Skeletal muscle tissue (tissue), 3 donors: ENCODE measurements at regions not wholly inside any gene's neighbourhood (a gene's known extent, or its start where the extent isn't known, plus 50 kb on each side); places are given as distances from the start of the nearest gene placed in this dataset.

ENCODE experiments used
- H3K27ac ChIP-seq: one replicate; pipeline ENCODE4 v1.7.0; 2013; ENCODE audit warnings: mild to moderate bottlenecking, low read depth, low read length, inconsistent platforms
- H3K27me3 ChIP-seq, 3 donors: one replicate each; pipeline ENCODE4 v1.7.0; 2013; ENCODE audit warnings: low read length in 3 of 3; ENCODE audit not compliant: control insufficient read depth in 3 of 3, insufficient read depth in 3 of 3
- H3K36me3 ChIP-seq, 3 donors: one replicate each; pipeline ENCODE4 v1.7.0; 2013; ENCODE audit warnings: low read length in 3 of 3; ENCODE audit not compliant: control insufficient read depth in 3 of 3, insufficient read depth in 3 of 3
- H3K4me1 ChIP-seq, 3 donors: one replicate each; pipeline ENCODE4 v1.7.0; 2013; ENCODE audit warnings: low read length in 3 of 3, mild to moderate bottlenecking in 3 of 3; ENCODE audit not compliant: control insufficient read depth in 3 of 3, insufficient read depth in 3 of 3
- H3K4me3 ChIP-seq, 3 donors: one replicate each; pipeline ENCODE4 v1.7.0; 2013; ENCODE audit warnings: low read length in 3 of 3
- H3K9ac ChIP-seq, 3 donors: one replicate each; pipeline ENCODE4 v1.7.0; 2013; ENCODE audit warnings: low read length in 3 of 3, mild to moderate bottlenecking in 3 of 3, moderate library complexity in 2 of 3, low read depth in 1 of 3
- H3K9me3 ChIP-seq, 3 donors: one replicate each; pipeline ENCODE4 v1.7.0; 2013; ENCODE audit warnings: low read length in 3 of 3; ENCODE audit not compliant: control insufficient read depth in 3 of 3
- donor health status: Osteomylitis.

DNA sequence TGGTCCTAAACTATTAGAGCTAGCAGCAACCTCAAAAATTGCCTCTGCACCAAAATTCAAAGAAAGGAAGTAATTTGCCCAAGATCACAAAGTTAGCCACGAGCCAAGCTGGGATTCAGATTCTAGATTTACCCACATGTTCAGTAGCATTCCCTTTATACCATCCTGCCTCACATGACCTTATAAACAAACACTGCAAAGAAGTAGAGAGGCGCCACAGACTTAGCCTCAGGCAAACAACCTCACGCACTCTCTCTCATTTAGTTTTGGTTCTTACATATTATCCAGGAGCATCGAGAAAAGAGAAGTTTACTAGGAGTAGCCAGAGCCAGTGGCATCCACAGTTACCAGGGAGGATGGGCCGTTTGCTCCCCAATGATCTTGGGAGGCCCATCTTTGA is 226.6 kb downstream of the OSR1 start:
- no peak overlapping the region for H3K9ac ChIP-seq
- H3K27ac ChIP-seq, result no peak overlapping the region
- no peaks in the 10 kb centered on the region for H3K9me3 ChIP-seq
- no peaks in the 10 kb centered on the region for H3K36me3 ChIP-seq
- no peaks in the 10 kb centered on the region for H3K27me3 ChIP-seq
- H3K4me1 ChIP-seq, result no peaks in the 10 kb centered on the region
- no peak overlapping the region for H3K4me3 ChIP-seq

DNA sequence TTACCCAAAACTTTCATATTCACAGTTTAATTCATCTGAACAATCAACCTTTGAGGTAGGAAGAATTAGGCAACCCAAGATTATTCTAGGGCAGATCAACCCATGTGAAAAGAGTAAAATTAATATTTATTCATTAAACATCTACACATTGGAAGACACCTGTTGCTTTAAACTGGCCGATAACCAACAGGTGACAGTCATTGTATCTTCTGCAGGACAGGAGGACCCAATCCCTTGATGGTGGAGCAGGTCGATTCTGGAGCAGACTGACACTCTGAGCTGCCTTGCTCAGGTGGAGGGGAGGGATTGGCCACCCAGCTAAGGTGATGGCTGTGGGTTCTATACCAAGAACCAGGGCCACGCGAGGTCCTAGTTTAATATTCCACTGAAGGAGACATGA is 230.3 kb downstream of the OSR1 start:
- Histone ChIP-seq H3K27me3 (no peaks in the 10 kb centered on the region), H3K9ac (no peak overlapping the region), H3K4me1 (no peaks in the 10 kb centered on the region), H3K36me3 (no peaks in the 10 kb centered on the region), H3K4me3 (no peak overlapping the region), H3K9me3 (no peaks in the 10 kb centered on the region), H3K27ac (no peak overlapping the region)

DNA sequence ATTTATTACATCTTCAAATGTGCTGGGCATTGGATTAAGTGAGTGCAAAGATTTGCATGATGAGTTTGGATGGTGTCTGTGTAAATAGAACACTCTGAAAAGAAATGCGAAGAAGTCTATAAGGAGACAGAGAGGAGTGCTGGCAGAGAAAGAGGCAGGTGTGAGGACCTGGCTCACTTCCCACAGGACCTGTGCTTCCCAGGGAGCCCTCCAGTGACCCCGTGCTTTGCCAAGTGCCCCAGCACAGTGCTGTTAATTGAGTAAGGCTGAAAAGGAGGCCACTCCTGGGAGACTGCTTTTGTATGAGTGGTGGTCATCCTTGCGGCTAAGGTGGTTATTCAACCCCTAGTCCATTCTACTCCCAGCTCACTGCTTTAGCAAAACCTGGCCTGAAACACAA is 230.8 kb downstream of the OSR1 start:
- no peaks in the 10 kb centered on the region for H3K27me3 ChIP-seq
- no peak overlapping the region for H3K4me3 ChIP-seq
- no peaks in the 10 kb centered on the region for H3K36me3 ChIP-seq
- no peaks in the 10 kb centered on the region for H3K9me3 ChIP-seq
- no peak overlapping the region for H3K9ac ChIP-seq
- H3K27ac ChIP-seq, result no peak overlapping the region
- no peaks in the 10 kb centered on the region for H3K4me1 ChIP-seq

DNA sequence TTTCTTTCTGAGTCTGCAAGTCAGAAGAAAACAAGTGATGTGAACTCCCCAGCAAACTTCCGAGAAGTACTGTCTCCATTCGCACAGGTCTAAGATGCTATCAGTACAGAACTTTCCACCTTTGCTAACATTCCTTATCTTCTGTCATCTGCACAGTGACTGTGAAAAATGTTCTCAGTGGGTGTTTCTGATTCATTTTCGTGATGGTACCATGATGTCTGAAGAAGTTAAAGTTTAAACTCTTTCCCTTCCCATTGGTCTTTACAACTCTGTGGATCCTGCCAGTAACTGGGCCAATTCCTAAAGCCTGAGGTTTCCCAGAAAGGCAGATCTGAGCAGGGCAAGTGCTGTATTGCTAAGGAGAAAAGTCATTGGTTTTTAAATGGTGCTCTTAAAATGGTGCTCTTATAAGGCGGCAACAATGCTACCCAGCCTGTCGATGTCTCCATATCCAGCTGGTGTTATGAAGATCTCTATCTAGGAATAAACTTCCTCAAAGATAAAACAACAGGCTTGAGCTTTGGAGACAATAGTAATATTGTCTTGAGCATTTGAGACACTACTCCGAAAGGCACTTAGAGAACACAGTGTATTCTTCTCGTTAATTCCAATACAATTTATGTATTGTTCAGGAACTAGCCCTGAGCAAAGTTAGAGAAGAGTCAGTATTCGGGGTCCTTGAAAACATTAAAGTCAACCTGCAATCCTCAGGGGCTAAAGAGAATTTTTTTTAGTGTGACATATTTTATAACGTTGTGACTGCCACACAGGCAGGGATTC is 232.3 kb downstream of the OSR1 start:
- Histone ChIP-seq H3K4me1 (no peaks in the 10 kb centered on the region), H3K27me3 (no peaks in the 10 kb centered on the region), H3K36me3 (no peaks in the 10 kb centered on the region), H3K9me3 (no peaks in the 10 kb centered on the region), H3K4me3 (no peak overlapping the region), H3K27ac (no peak overlapping the region), H3K9ac (no peak overlapping the region)

DNA sequence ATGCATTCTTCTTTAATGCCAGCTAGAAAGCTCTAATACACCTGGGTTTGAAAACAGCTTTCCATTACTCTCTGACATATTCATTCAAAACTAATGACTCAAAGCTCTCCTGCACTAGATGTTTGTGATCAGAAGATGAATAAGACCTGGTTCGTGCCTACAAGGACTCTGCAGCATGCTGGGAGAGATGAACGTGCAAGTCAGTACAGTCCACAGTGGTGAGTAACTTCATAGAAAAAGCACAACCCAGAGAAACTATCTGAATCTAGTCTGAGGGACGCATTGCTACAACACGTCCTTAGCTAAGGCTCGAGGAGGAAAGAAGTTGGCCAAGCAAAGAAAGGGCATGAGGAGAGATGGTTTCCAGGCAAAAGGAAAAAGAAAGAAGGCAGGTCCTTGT is 234.3 kb downstream of the OSR1 start:
- Histone ChIP-seq H3K4me3 (no peak overlapping the region), H3K27me3 (no peaks in the 10 kb centered on the region), H3K27ac (no peak overlapping the region), H3K9me3 (no peaks in the 10 kb centered on the region), H3K36me3 (no peaks in the 10 kb centered on the region), H3K9ac (no peak overlapping the region), H3K4me1 (no peaks in the 10 kb centered on the region)

DNA sequence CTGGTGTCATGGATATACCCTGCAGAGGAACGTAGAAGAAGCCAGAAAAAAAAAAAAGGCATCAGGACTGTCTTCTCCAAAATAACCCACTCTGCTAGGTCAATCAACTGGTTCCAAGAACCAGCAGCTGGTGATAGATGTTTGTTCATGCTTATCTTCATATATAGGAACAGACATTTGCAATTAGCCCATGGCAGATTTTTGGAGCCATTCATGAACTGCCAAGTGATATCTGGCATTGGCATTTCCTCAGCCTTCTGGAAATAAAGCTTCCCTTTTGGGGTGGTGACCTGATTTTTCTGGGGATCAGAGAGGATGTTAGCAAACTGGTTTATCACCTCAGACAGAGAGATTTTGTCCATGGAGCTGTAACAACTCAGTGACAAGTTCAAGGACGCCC is 234.9 kb downstream of the OSR1 start:
- Histone ChIP-seq H3K27ac (no peak overlapping the region), H3K36me3 (no peaks in the 10 kb centered on the region), H3K27me3 (no peaks in the 10 kb centered on the region), H3K4me3 (no peak overlapping the region), H3K9me3 (no peaks in the 10 kb centered on the region), H3K4me1 (no peaks in the 10 kb centered on the region), H3K9ac (no peak overlapping the region)

DNA sequence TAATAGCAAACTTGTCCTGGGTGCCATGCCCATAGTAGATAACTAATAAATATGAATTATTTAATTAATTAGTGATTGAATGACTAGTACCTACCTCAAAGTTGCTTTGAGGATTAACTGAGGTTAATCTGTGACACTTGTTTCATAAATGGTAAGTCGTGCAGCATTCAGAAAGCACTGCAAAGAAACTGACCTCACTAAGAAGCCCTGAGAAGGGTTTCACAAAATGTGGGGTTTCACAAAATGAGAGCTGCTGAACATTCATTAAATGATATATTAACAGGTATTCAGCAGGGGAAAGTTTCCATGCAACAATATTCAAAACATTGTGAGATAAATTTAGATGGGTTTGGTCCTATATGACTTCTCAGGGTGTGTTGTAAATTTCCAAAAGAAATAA is 236.2 kb downstream of the OSR1 start:
- Histone ChIP-seq H3K9ac (no peak overlapping the region), H3K36me3 (no peaks in the 10 kb centered on the region), H3K4me1 (no peaks in the 10 kb centered on the region), H3K9me3 (no peaks in the 10 kb centered on the region), H3K4me3 (no peak overlapping the region), H3K27me3 (no peaks in the 10 kb centered on the region), H3K27ac (no peak overlapping the region)

DNA sequence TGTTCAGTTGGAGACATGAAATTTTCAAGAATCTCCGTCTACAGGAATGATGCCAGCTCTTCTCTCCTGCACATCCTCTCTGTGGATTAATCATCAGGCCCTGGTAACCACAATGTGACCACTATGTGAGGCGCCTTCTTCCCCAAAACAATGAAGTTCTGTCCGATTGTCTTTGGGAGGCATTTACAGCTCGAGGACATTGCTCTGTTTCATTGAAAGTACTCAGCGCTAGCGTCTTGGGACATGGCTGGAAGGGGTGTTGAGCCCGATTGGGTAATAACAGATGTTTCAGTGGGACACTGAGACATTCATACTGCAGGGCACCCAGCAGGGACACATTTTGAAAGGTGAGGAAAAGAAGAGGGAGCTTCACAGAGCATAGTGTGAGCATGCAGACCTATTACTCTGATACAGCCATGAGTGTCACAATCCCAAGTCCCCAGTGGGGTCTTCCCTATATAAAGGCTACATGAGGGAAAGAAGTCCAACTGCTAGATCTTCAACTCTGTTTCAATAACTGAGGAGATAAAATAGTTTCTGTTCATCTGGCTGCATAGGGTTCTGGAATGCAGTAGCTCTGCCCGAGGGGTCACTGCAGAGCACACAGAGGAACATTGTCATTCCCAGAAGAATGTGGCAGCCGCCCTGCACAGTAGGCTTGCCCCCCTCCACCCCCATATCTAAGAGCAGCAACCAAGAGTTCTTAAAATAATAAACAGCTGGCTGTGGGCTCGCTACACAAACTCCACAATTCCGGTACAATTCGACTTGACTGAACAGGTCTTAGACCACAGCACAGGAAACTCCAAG is 237.3 kb downstream of the OSR1 start:
- Histone ChIP-seq H3K36me3 (no peaks in the 10 kb centered on the region), H3K27me3 (no peaks in the 10 kb centered on the region), H3K4me3 (no peak overlapping the region), H3K4me1 (no peaks in the 10 kb centered on the region), H3K27ac (no peak overlapping the region), H3K9ac (no peak overlapping the region), H3K9me3 (no peaks in the 10 kb centered on the region)

DNA sequence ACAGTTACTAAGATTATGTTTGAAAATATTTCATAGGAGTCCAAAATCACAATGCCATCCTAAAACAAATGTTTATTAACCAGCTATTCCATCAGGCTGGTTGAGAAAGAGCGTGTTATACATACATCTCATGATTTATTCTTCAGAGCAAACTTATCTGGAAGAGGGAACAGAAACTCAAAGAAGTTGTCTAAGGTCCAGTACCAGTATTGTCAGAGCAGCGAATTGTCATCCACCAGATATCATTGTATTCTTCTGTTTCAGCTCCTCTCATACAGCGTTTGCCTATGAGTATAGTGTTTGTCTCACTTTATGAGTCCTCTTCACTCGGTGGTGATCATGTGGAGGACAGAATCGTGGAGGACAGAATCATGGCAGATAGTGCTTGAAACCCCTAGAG is 238.2 kb downstream of the OSR1 start:
- Histone ChIP-seq H3K9me3 (no peaks in the 10 kb centered on the region), H3K4me3 (no peak overlapping the region), H3K27me3 (no peaks in the 10 kb centered on the region), H3K27ac (no peak overlapping the region), H3K36me3 (no peaks in the 10 kb centered on the region), H3K9ac (no peak overlapping the region), H3K4me1 (no peaks in the 10 kb centered on the region)

DNA sequence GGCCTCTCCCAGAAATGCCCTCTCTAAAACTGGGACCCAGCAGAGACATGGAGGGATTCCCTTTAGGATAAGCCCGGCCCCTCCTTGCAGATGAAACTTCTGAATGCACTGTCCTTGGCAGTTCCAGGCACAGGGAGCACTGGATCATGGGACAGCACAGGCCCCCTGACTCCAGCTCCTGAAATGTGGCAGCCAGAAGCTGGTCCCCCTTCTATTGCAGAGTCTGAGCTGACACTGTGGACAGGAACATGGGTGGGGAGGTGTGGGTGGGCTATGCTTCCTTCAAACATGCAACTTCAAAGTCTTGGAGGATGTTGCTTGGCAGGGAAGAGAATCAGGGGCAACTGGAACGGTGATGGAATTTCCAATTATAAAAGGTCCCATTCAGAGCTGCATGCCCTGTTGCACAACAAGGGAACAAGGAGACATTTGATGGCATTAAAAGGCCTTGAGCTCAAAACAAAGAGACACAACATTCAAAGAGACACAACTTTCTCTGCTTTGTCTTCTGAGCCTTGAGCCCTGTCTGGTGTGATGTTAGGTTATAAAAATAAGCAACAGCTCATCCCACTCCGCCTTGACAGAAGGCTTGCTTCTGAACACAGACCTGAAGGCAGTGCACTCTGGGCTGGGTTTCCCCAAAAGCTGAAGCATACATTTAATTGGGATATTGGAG is 239.0 kb downstream of the OSR1 start:
- H3K27me3 ChIP-seq, result no peaks in the 10 kb centered on the region
- H3K4me3 ChIP-seq, result no peak overlapping the region
- H3K4me1 ChIP-seq, result peaks cover 0 to 5% (median 0%) of the 10 kb centered on the region in 3 donors

More for the DNA sequence above, 239.0 kb downstream of the OSR1 start:
- Histone ChIP-seq H3K27ac (no peak overlapping the region), H3K9me3 (no peaks in the 10 kb centered on the region), H3K36me3 (no peaks in the 10 kb centered on the region), H3K9ac (no peak overlapping the region)
